Neural progenitor cell (in vitro differentiated cells): ENCODE measurements at regions not wholly inside any gene's neighbourhood (a gene's known extent, or its start where the extent isn't known, plus 50 kb on each side); places are given as distances from the start of the nearest gene placed in this dataset.

ENCODE experiments used
- EZH2 ChIP-seq: fragments of 200-600 bp; sonication (generic); IDR thresholded peaks from 2 replicates; pipeline ENCODE4 v1.6.1; 2017; ENCODE audit warnings: antibody characterized with exemption, mild to moderate bottlenecking, moderate library complexity
- TF ChIP-seq, protein P1 (sequence below): fragments of 200-600 bp; sonication (generic); IDR thresholded peaks from 2 replicates; pipeline ENCODE4 v1.5.1; 2017; ENCODE audit warnings: antibody characterized with exemption, mild to moderate bottlenecking

DNA sequence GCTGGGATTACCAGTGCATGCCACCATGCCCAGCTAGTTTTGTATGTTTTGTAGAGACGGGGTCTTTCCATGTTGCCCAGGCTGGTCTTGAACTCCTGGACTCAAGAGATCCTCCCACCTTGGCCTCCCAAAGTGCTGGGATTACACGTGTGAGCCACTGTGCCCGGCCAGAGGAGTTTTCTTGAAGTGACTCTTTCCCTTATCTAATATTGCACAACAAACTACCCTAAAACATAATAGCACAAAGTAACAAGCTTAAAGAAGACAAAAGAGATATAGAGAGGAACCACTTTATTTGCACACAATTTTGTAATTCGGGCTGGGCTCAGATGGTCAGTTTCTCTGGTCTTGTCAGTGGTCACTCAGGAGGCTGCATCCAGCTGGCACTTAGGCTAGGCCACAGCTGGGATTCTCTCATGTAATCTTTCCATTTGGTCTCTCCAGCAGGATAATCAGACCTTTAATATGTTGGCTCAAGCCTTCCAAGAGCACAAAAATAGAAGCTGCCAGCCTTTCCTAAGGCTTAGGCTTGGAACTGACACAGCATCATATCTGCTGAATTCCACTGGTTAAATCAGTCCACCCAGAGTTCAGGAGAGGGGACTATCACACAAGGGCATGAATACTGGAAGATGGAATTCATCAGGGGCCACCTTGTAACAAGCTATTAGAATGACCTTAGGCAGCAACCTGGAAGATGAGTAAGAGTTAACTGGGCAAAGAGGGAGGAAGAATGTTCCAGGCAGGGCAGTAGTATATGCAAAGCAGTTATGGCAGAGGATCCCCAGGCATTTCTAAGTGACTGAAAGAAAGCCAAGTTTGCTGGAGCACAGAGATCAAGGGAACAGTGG is 56.7 kb upstream of the PNRC1 start:
- TF ChIP-seq, protein P1, sequence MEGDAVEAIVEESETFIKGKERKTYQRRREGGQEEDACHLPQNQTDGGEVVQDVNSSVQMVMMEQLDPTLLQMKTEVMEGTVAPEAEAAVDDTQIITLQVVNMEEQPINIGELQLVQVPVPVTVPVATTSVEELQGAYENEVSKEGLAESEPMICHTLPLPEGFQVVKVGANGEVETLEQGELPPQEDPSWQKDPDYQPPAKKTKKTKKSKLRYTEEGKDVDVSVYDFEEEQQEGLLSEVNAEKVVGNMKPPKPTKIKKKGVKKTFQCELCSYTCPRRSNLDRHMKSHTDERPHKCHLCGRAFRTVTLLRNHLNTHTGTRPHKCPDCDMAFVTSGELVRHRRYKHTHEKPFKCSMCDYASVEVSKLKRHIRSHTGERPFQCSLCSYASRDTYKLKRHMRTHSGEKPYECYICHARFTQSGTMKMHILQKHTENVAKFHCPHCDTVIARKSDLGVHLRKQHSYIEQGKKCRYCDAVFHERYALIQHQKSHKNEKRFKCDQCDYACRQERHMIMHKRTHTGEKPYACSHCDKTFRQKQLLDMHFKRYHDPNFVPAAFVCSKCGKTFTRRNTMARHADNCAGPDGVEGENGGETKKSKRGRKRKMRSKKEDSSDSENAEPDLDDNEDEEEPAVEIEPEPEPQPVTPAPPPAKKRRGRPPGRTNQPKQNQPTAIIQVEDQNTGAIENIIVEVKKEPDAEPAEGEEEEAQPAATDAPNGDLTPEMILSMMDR: no peak
- no peak for TF ChIP-seq EZH2
